ENCODE measurements at regions not wholly inside any gene's neighbourhood (a gene's known extent, or its start where the extent isn't known, plus 50 kb on each side); places are given as distances from the start of the nearest gene placed in this dataset.

- no peak for TF ChIP-seq CTCF (conservative IDR thresholded peaks at IDR 0.05; ENCODE audit: low read depth, low read length)
- no peak for TF ChIP-seq EZH2 (IDR thresholded peaks at IDR 0.05; ENCODE audit: low read length, unreplicated experiment)
- no peak for TF ChIP-seq EZH2phosphoT487 (IDR thresholded peaks at IDR 0.05; ENCODE audit: borderline replicate concordance, low read length)
These were observed 277.7 kb upstream of the ERBB4 start for GRCh38 chr2:212816267-212816666.

All from PC-3 (cell line).